Activated CD4-positive, alpha-beta memory T cell treated with anti-CD3 and anti-CD28 coated beads, Interleukin-2, amount 10 ng/mL, durations not matched to agents 7 days and 5 days (primary cell): ENCODE measurements at regions not wholly inside any gene's neighbourhood (a gene's known extent, or its start where the extent isn't known, plus 50 kb on each side); places are given as distances from the start of the nearest gene placed in this dataset.

ENCODE experiments used
- CTCF ChIA-PET: fragments of 350-600 bp; sonication (Branson Sonifier 250); formaldehyde crosslinking; loops from one replicate; lab custom pipeline; 2021; ENCODE audit warnings: antibody characterized with exemption, inconsistent platforms; lab: Charles Lee
- POLR2A ChIA-PET: fragments of 350-600 bp; sonication (Branson Sonifier 250); formaldehyde crosslinking; loops from one replicate; lab custom pipeline; 2021; ENCODE audit warnings: antibody characterized with exemption; lab: Charles Lee
- DNase-seq: peaks from one replicate; pipeline ENCODE4 v3.0.0-alpha.2; 2020
- H3K27ac Mint-ChIP-seq: one replicate; pipeline ENCODE4 v1.8.0; 2021; ENCODE audit warnings: mild to moderate bottlenecking, mixed read lengths
- H3K27me3 Mint-ChIP-seq: one replicate; pipeline ENCODE4 v1.8.0; 2021; ENCODE audit warnings: mixed read lengths
- H3K36me3 Mint-ChIP-seq: one replicate; pipeline ENCODE4 v1.8.0; 2021; ENCODE audit warnings: low read depth, mixed read lengths
- H3K4me1 Mint-ChIP-seq: one replicate; pipeline ENCODE4 v1.8.0; 2021; ENCODE audit warnings: mixed read lengths
- H3K4me3 Mint-ChIP-seq: one replicate; pipeline ENCODE4 v1.8.0; 2021; ENCODE audit warnings: mild to moderate bottlenecking, mixed read lengths
- H3K9me3 Mint-ChIP-seq: one replicate; pipeline ENCODE4 v1.8.0; 2021; ENCODE audit warnings: mixed read lengths

GRCh38 chr2:207473049-207473930 is 56.5 kb upstream of the CREB1 start:
- DNase-seq, result peak; percentile 63
- H3K36me3 Mint-ChIP-seq, result no peaks in the 10 kb centered on the region
- CTCF ChIA-PET, result interaction anchor here (0.7 to 3.2 kb wide), 33 partner anchors 13 to 916 kb away, joined by 3 to 39 read pairs (median 4); partner anchors contain the start of gene KLF7
- POLR2A ChIA-PET, result interaction anchor here (0.7 to 2.1 kb wide), 8 partner anchors 16 to 682 kb away, joined by 3 to 8 read pairs (median 5); no protein-coding TSS in a partner anchor
- no peak overlapping the region for H3K4me3 Mint-ChIP-seq
- H3K9me3 Mint-ChIP-seq, result no peaks in the 10 kb centered on the region
- H3K27ac Mint-ChIP-seq, result no peak overlapping the region
- peaks cover 3% of the 10 kb centered on the region for H3K27me3 Mint-ChIP-seq
- H3K4me1 Mint-ChIP-seq, result peaks cover 22% of the 10 kb centered on the region

- ChIA-PET POLR2A (interaction anchor here (0.9 to 2.1 kb wide), 6 partner anchors 307 to 682 kb away, joined by 3 to 8 read pairs (median 6); no protein-coding TSS in a partner anchor), CTCF (interaction anchor here (0.8 to 3.2 kb wide), 23 partner anchors 42 to 917 kb away, joined by 3 to 39 read pairs (median 4); no protein-coding TSS in a partner anchor)
- Mint-ChIP-seq H3K4me1 (peaks cover 28% of the 10 kb centered on the region), H3K27ac (no peak overlapping the region), H3K9me3 (no peaks in the 10 kb centered on the region), H3K36me3 (no peaks in the 10 kb centered on the region), H3K27me3 (peaks cover 3% of the 10 kb centered on the region), H3K4me3 (no peak overlapping the region)
- DNase-seq, result no peak
Measured at GRCh38 chr2:207473931-207474235, 55.9 kb upstream of the CREB1 start.

- Mint-ChIP-seq H3K4me3 (no peak overlapping the region), H3K4me1 (peaks cover 33% of the 10 kb centered on the region), H3K9me3 (no peaks in the 10 kb centered on the region), H3K27ac (no peak overlapping the region), H3K27me3 (peaks cover 3% of the 10 kb centered on the region), H3K36me3 (no peaks in the 10 kb centered on the region)
- POLR2A ChIA-PET, result no interaction called here
- CTCF ChIA-PET, result interaction anchor here (1.3 to 2.7 kb wide), 2 partner anchors 674 to 780 kb away, joined by 4 to 39 read pairs; no protein-coding TSS in a partner anchor
- peak; percentile 46 for DNase-seq
Measured at GRCh38 chr2:207474863-207475485, 54.8 kb upstream of the CREB1 start.

- peaks cover 3% of the 10 kb centered on the region for H3K27me3 Mint-ChIP-seq
- H3K9me3 Mint-ChIP-seq, result no peaks in the 10 kb centered on the region
- H3K4me3 Mint-ChIP-seq, result no peak overlapping the region
- ChIA-PET CTCF (interaction anchor here (0.9 to 2.0 kb wide), 5 partner anchors 151 to 675 kb away, joined by 3 to 9 read pairs (median 3); no protein-coding TSS in a partner anchor), POLR2A (no interaction called here)
- H3K27ac Mint-ChIP-seq, result no peak overlapping the region
- no peaks in the 10 kb centered on the region for H3K36me3 Mint-ChIP-seq
- H3K4me1 Mint-ChIP-seq, result peaks cover 35% of the 10 kb centered on the region
- no peak for DNase-seq
Measured at GRCh38 chr2:207475546-207475945, 54.2 kb upstream of the CREB1 start.

- Mint-ChIP-seq H3K9me3 (no peaks in the 10 kb centered on the region), H3K27me3 (peaks cover 3% of the 10 kb centered on the region), H3K27ac (no peak overlapping the region), H3K36me3 (no peaks in the 10 kb centered on the region), H3K4me3 (no peak overlapping the region), H3K4me1 (peaks cover 34% of the 10 kb centered on the region)
- DNase-seq, result no peak
- ChIA-PET CTCF (no interaction called here), POLR2A (no interaction called here)
Measured at GRCh38 chr2:207477896-207478295, 51.9 kb upstream of the CREB1 start.

- ChIA-PET POLR2A (no interaction called here), CTCF (no interaction called here)
- peaks cover 3% of the 10 kb centered on the region for H3K27me3 Mint-ChIP-seq
- H3K4me1 Mint-ChIP-seq, result peaks cover 30% of the 10 kb centered on the region
- no peak for DNase-seq
- no peak overlapping the region for H3K27ac Mint-ChIP-seq
- no peaks in the 10 kb centered on the region for H3K9me3 Mint-ChIP-seq
- no peaks in the 10 kb centered on the region for H3K36me3 Mint-ChIP-seq
- no peak overlapping the region for H3K4me3 Mint-ChIP-seq
Measured at GRCh38 chr2:207478572-207478971, 51.2 kb upstream of the CREB1 start.

GRCh38 chr2:207479198-207479785 is 50.5 kb upstream of the CREB1 start:
- Mint-ChIP-seq H3K9me3 (no peaks in the 10 kb centered on the region), H3K4me1 (peaks cover 27% of the 10 kb centered on the region), H3K36me3 (no peaks in the 10 kb centered on the region), H3K27me3 (peaks cover 3% of the 10 kb centered on the region), H3K4me3 (no peak overlapping the region), H3K27ac (no peak overlapping the region)
- DNase-seq, result no peak
- POLR2A ChIA-PET, result no interaction called here
- CTCF ChIA-PET, result no interaction called here
